Psoas muscle (tissue), 7 donors: ENCODE measurements at regions not wholly inside any gene's neighbourhood (a gene's known extent, or its start where the extent isn't known, plus 50 kb on each side); places are given as distances from the start of the nearest gene placed in this dataset.

Experiments used
- ATAC-seq, 4 donors: fragments of 200-7000 bp; cut with Tn5 transposase; one replicate each; pipeline ENCODE4 v1.9.1; 2020; ENCODE audit warnings: moderate library complexity in 3 of 4, mild to moderate bottlenecking in 2 of 4
- DNase-seq, 2 donors: peaks; one replicate each; pipeline ENCODE4 v3.0.0-alpha.2; 2020
- H3K27ac ChIP-seq: fragments of 200-600 bp; one replicate; pipeline ENCODE4 v1.8.0; 2022
- H3K27me3 ChIP-seq, 3 donors: fragments of 200-600 bp in 1 of 3; one replicate each; pipeline versions ENCODE4 v1.6.1 to v1.8.0; 2013 to 2022; ENCODE audit warnings: low read length in 2 of 3, mild to moderate bottlenecking in 2 of 3, moderate library complexity in 1 of 3; ENCODE audit not compliant: insufficient read depth in 3 of 3
- H3K36me3 ChIP-seq, 2 donors: fragments of 200-600 bp in 1 of 2; one replicate each; pipeline versions ENCODE4 v1.6.1 to v1.8.0; 2013 to 2022; ENCODE audit warnings: low read depth in 1 of 2, mild to moderate bottlenecking in 1 of 2, moderate library complexity in 1 of 2; ENCODE audit not compliant: insufficient read depth in 1 of 2
- H3K4me1 ChIP-seq: fragments of 200-600 bp; one replicate; pipeline ENCODE4 v1.8.0; 2022
- H3K4me3 ChIP-seq: fragments of 200-600 bp; one replicate; pipeline ENCODE4 v1.8.0; 2022; ENCODE audit warnings: mild to moderate bottlenecking
- H3K9me3 ChIP-seq: fragments of 200-600 bp; one replicate; pipeline ENCODE4 v1.8.0; 2022
- WGBS, 3 donors: extraction: QIAGEN DNeasy Blood & Tissue Kit; methylation state at CpG; one replicate each; pipeline versions ENCODE4 v1.1.6 to v1.1.7; 2013; 5-methylcytosine and 5-hydroxymethylcytosine counted together
- intact Hi-C, 2 donors: fragments of 100-400 bp; cut with DNase I; formaldehyde crosslinking; loops; one replicate each; pipeline versions ENCODE4 v1.11.0 to v1.14.2; 2022
- TF ChIP-seq, protein P1 (sequence below): fragments of 200-600 bp; IDR thresholded peaks from one replicate; pipeline ENCODE4 v1.8.0; 2022; ENCODE audit warnings: antibody characterized with exemption
- donor health status: healthy with polysubstance abuse.
- donor health status: DM: no; HTN: no; CAD: no; lungs with moderate emphysema.
- donor health status: Bipolar disorder and iron deficiency.
- donor health status: healthy.
- donor health status: DM: yes; HTN: yes; CAD: no.
- donor health status: DM: no; HTN: no; CAD: no.
- donor health status: DM: yes; HTN: yes; CAD: no.

DNA sequence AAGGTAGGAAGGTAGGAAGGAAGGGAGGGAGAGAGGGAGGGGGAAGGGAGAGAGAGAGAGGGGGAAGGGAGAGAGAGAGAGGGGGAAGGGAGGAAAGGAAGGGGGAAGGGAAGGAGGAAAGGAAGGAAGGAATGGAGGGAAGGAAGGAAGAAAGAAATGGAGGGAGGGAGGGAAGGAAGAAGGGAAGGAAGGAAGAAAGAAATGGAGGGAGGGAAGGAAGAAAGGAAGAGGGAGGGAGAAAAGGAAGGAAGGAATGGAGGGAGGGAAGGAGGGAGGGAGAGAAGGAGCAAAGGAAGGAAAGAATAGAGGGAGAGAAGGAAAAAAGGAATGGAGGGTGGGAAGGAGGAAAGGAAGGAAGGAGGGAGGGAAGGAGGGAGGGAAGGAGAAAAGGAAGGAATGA is 176.4 kb upstream of the PTER start:
- no peak for ATAC-seq
- no peaks in the 10 kb centered on the region for H3K9me3 ChIP-seq
- TF ChIP-seq, protein P1, sequence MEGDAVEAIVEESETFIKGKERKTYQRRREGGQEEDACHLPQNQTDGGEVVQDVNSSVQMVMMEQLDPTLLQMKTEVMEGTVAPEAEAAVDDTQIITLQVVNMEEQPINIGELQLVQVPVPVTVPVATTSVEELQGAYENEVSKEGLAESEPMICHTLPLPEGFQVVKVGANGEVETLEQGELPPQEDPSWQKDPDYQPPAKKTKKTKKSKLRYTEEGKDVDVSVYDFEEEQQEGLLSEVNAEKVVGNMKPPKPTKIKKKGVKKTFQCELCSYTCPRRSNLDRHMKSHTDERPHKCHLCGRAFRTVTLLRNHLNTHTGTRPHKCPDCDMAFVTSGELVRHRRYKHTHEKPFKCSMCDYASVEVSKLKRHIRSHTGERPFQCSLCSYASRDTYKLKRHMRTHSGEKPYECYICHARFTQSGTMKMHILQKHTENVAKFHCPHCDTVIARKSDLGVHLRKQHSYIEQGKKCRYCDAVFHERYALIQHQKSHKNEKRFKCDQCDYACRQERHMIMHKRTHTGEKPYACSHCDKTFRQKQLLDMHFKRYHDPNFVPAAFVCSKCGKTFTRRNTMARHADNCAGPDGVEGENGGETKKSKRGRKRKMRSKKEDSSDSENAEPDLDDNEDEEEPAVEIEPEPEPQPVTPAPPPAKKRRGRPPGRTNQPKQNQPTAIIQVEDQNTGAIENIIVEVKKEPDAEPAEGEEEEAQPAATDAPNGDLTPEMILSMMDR = no peak
- intact Hi-C loops = no loop called here
- no peak overlapping the region for H3K4me3 ChIP-seq
- H3K4me1 ChIP-seq = no peaks in the 10 kb centered on the region
- no peaks in the 10 kb centered on the region for H3K36me3 ChIP-seq
- no peak for DNase-seq
- no peaks in the 10 kb centered on the region for H3K27me3 ChIP-seq
- no peak overlapping the region for H3K27ac ChIP-seq

DNA sequence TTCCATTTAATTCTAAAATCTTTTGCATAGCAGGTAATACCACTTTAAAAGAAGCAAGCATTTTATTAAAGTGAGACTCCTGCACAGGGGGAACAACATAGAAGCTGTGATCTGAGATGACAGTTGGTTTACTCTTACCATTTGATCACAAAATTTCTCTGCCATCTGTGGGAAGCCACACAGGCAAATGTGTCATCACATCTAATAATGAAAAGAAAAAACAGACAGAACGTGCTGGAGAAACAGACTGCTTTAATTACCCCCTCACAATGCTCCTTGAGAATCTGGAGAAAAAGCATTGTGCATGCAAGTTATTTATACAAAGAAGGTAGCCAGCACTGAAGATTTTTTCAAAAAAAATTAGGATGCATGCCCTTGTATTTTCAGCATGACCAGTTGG is 165.2 kb upstream of the PTER start:
- no peak overlapping the region for H3K27ac ChIP-seq
- no peaks in the 10 kb centered on the region for H3K9me3 ChIP-seq
- H3K4me3 ChIP-seq = no peak overlapping the region
- WGBS, 3 donors = 15 to 31% (median 30%) methylated on average over 1 of the region's 1 CpG
- TF ChIP-seq, protein P1 = no peak
- peaks cover 0 to 2% (median 0%) of the 10 kb centered on the region in 3 donors for H3K27me3 ChIP-seq
- no peak for DNase-seq
- H3K4me1 ChIP-seq = no peaks in the 10 kb centered on the region
- ATAC-seq = no peak
- intact Hi-C loops = no loop called here
- H3K36me3 ChIP-seq = no peaks in the 10 kb centered on the region

DNA sequence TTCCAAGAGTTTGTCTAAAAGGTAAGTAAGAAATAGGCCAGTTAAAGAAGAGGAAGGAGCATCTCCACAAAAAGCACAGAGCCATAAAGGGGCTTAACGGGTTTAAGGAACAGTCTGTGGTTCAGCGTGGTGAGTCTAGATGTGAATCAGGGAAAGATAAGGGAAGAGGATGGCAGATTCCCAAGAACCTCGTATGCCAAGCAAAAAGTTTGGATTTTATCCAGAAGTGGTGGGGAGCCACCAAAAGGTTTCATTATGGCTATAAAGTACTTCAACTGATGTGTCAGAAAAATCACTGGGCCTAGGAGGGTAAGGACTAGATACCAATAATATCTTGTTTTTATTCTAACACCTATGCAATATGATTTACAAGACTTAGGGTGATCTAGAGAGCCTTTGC is 161.9 kb upstream of the PTER start:
- Histone ChIP-seq H3K9me3 (no peaks in the 10 kb centered on the region), H3K27me3 (peaks cover 0 to 2% (median 0%) of the 10 kb centered on the region in 3 donors), H3K27ac (no peak overlapping the region), H3K4me1 (no peaks in the 10 kb centered on the region), H3K36me3 (no peaks in the 10 kb centered on the region), H3K4me3 (no peak overlapping the region)
- 60 to 64% (median 62%) methylated on average over 3 of the region's 3 CpGs for WGBS, 3 donors
- DNase-seq = no peak
- intact Hi-C loops = no loop called here
- TF ChIP-seq, protein P1 = no peak
- ATAC-seq = no peak

DNA sequence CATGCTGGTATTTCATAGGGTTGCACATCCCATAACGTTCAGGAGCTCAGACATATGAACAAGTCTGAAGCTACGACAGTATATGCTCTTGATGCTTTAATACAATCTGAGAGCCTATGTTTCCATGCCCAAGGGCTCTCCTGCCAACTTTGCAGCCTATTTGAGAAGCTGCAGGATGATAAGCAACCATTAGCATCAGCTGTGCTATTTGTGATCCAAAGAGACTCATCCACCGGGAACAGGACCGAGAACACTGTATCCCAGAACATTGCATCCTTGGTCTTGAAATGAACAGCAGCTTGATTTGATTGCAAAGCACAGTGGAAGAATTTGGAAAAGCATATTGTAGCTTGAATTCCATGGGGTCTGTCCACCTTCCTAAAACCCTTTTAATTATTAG is 156.2 kb upstream of the PTER start:
- intact Hi-C loops = no loop called here
- ATAC-seq = no peak
- Histone ChIP-seq H3K36me3 (no peaks in the 10 kb centered on the region), H3K27ac (no peak overlapping the region), H3K4me3 (no peak overlapping the region), H3K4me1 (no peaks in the 10 kb centered on the region), H3K27me3 (no peaks in the 10 kb centered on the region), H3K9me3 (no peaks in the 10 kb centered on the region)
- TF ChIP-seq, protein P1 = no peak
- 69 to 81% (median 76%) methylated on average over 4 of the region's 4 CpGs for WGBS, 3 donors
- no peak for DNase-seq

DNA sequence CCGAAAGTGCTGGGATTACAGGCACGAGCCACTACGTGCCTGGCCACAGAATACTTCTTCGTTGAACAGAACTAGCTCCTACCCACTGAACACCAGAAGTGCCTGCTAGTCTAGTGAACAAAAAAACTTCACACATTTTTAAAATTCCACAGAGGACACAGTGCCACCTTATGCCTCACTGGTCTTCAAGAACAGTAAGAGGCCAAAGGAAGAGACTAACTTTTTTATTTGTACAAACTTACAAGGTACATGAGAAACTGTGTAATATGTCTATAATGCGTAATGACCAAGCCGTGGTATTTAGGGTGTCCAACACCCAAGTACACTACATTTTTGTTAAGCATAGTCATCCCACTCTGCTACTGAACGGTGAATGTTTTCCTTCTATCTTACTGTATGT is 144.4 kb upstream of the PTER start:
- TF ChIP-seq, protein P1 = no peak
- H3K36me3 ChIP-seq = no peaks in the 10 kb centered on the region
- H3K4me3 ChIP-seq = no peak overlapping the region

More for the DNA sequence above, 144.4 kb upstream of the PTER start:
- Histone ChIP-seq H3K4me1 (no peaks in the 10 kb centered on the region), H3K9me3 (no peaks in the 10 kb centered on the region), H3K27me3 (peaks cover 0 to 2% (median 0%) of the 10 kb centered on the region in 3 donors), H3K27ac (no peak overlapping the region)
- ATAC-seq (no peak), DNase-seq (no peak)
- intact Hi-C loops = no loop called here
- WGBS, 3 donors = 76 to 87% (median 82%) methylated on average over 7 of the region's 7 CpGs
